Astrocyte (in vitro differentiated cells and primary cell): ENCODE measurements at regions not wholly inside any gene's neighbourhood (a gene's known extent, or its start where the extent isn't known, plus 50 kb on each side); places are given as distances from the start of the nearest gene placed in this dataset.

Experiments
- DNase-seq: peaks from one replicate; pipeline ENCODE4 v3.0.0-alpha.2; 2010; ENCODE audit warnings: low read depth
- FAIRE-seq: peaks from 2 replicates; lab custom pipeline; 2011; peaks lifted over from hg19 to GRCh38; lab: Jason Lieb, UNC
- H2AFZ ChIP-seq: 2 replicates; pipeline ENCODE4 v1.6.0; 2012; ENCODE audit warnings: low read depth, low read length, inconsistent platforms
- H3K27ac ChIP-seq: 2 replicates; pipeline ENCODE4 v1.5.1; 2011; ENCODE audit warnings: low read depth, low read length, inconsistent platforms
- H3K27me3 ChIP-seq: 2 replicates; pipeline ENCODE4 v1.6.0; 2011; ENCODE audit warnings: low read length, inconsistent platforms; ENCODE audit not compliant: insufficient read depth
- H3K36me3 ChIP-seq: 2 replicates; pipeline ENCODE4 v1.5.1; 2011; ENCODE audit warnings: low read length, inconsistent platforms; ENCODE audit not compliant: insufficient read depth
- H3K4me1 ChIP-seq: 2 replicates; pipeline ENCODE4 v1.5.1; 2011; ENCODE audit warnings: low read length, inconsistent platforms; ENCODE audit not compliant: insufficient read depth
- H3K4me2 ChIP-seq: 2 replicates; pipeline ENCODE4 v1.6.0; 2012; ENCODE audit warnings: low read length, inconsistent platforms
- H3K4me3 ChIP-seq: 2 replicates; pipeline ENCODE4 v1.5.1; 2011; ENCODE audit warnings: low read depth, mild to moderate bottlenecking, low read length, inconsistent platforms; ENCODE audit not compliant: insufficient read depth
- H3K79me2 ChIP-seq: 2 replicates; pipeline ENCODE4 v1.6.0; 2012; ENCODE audit warnings: mild to moderate bottlenecking, low read length, inconsistent platforms; ENCODE audit not compliant: insufficient read depth
- H3K9ac ChIP-seq: 2 replicates; pipeline ENCODE4 v1.6.0; 2012; ENCODE audit warnings: mild to moderate bottlenecking, low read length, inconsistent platforms
- H3K9me3 ChIP-seq: 2 replicates; pipeline ENCODE4 v1.5.1; 2012; ENCODE audit warnings: low read depth, mild to moderate bottlenecking, low read length, inconsistent platforms; ENCODE audit not compliant: insufficient read depth
- H4K20me1 ChIP-seq: 2 replicates; pipeline ENCODE4 v1.6.0; 2012; ENCODE audit warnings: low read length, inconsistent platforms; ENCODE audit not compliant: insufficient read depth
- H3K27ac Mint-ChIP-seq: one replicate; pipeline ENCODE4 v1.8.0; 2021; ENCODE audit warnings: mild to moderate bottlenecking, mixed read lengths; ENCODE audit not compliant: unreplicated experiment
- H3K27me3 Mint-ChIP-seq: one replicate; pipeline ENCODE4 v1.8.0; 2021; ENCODE audit warnings: low read depth, mixed read lengths; ENCODE audit not compliant: unreplicated experiment
- H3K36me3 Mint-ChIP-seq: one replicate; pipeline ENCODE4 v1.8.0; 2021; ENCODE audit warnings: low read depth, mixed read lengths; ENCODE audit not compliant: unreplicated experiment
- H3K4me1 Mint-ChIP-seq: one replicate; pipeline ENCODE4 v1.8.0; 2021; ENCODE audit warnings: low read depth, mixed read lengths; ENCODE audit not compliant: unreplicated experiment
- H3K4me3 Mint-ChIP-seq: one replicate; pipeline ENCODE4 v1.8.0; 2021; ENCODE audit warnings: mild to moderate bottlenecking, moderate library complexity, mixed read lengths; ENCODE audit not compliant: unreplicated experiment
- H3K9me3 Mint-ChIP-seq: one replicate; pipeline ENCODE4 v1.8.0; 2021; ENCODE audit warnings: mild to moderate bottlenecking, mixed read lengths; ENCODE audit not compliant: unreplicated experiment
- CTCF ChIP-seq: IDR thresholded peaks from 2 replicates; pipeline ENCODE4 v1.5.1; 2011; ENCODE audit warnings: low read depth, mild to moderate bottlenecking, inconsistent platforms, low read length, moderate library complexity; ENCODE audit not compliant: insufficient read depth
- EZH2 ChIP-seq: IDR thresholded peaks from 2 replicates; pipeline ENCODE4 v1.6.1; 2012; ENCODE audit warnings: mild to moderate bottlenecking, low read length, inconsistent platforms; ENCODE audit not compliant: insufficient read depth

GRCh38 chr20:58577871-58578598, 62.8 kb upstream of the APCDD1L start:
- no peak overlapping the region for H3K9ac ChIP-seq
- H3K4me3 ChIP-seq: no peak overlapping the region
- H3K27me3 Mint-ChIP-seq: peaks cover 22% of the 10 kb centered on the region
- no peak overlapping the region for H3K27ac ChIP-seq
- no peaks in the 10 kb centered on the region for H3K4me1 ChIP-seq
- peaks cover 10% of the 10 kb centered on the region for H3K27me3 ChIP-seq
- peaks cover 18% of the 10 kb centered on the region for H3K9me3 Mint-ChIP-seq
- H3K4me2 ChIP-seq: no peak overlapping the region
- H4K20me1 ChIP-seq: no peaks in the 10 kb centered on the region
- no peak overlapping the region for H2AFZ ChIP-seq
- no peaks in the 10 kb centered on the region for H3K79me2 ChIP-seq
- H3K9me3 ChIP-seq: no peaks in the 10 kb centered on the region
- no peaks in the 10 kb centered on the region for H3K4me1 Mint-ChIP-seq
- H3K4me3 Mint-ChIP-seq: no peak overlapping the region
- DNase-seq: no peak
- H3K36me3 ChIP-seq: no peaks in the 10 kb centered on the region
- TF ChIP-seq EZH2: no peak
- TF ChIP-seq CTCF: no peak
- peak overlapping the region; percentile 30 for H3K27ac Mint-ChIP-seq
- peaks cover 8% of the 10 kb centered on the region for H3K36me3 Mint-ChIP-seq
- no peak for FAIRE-seq

GRCh38 chr20:58577139-58577806, 62.1 kb upstream of the APCDD1L start:
- Histone ChIP-seq H3K27me3 (peaks cover 10% of the 10 kb centered on the region), H3K9me3 (no peaks in the 10 kb centered on the region), H3K9ac (no peak overlapping the region), H3K4me2 (no peak overlapping the region), H3K36me3 (no peaks in the 10 kb centered on the region), H3K79me2 (no peaks in the 10 kb centered on the region), H3K27ac (no peak overlapping the region), H2AFZ (no peak overlapping the region), H4K20me1 (no peaks in the 10 kb centered on the region), H3K4me1 (no peaks in the 10 kb centered on the region), H3K4me3 (no peak overlapping the region)
- no peak for FAIRE-seq
- Mint-ChIP-seq H3K27me3 (peaks cover 22% of the 10 kb centered on the region), H3K4me1 (no peaks in the 10 kb centered on the region), H3K27ac (no peak overlapping the region), H3K9me3 (peaks cover 13% of the 10 kb centered on the region), H3K36me3 (peaks cover 8% of the 10 kb centered on the region), H3K4me3 (no peak overlapping the region)
- TF ChIP-seq CTCF (no peak), EZH2 (no peak)
- DNase-seq: no peak

- Histone ChIP-seq H2AFZ (no peak overlapping the region), H3K79me2 (no peaks in the 10 kb centered on the region), H3K36me3 (no peaks in the 10 kb centered on the region), H3K9ac (no peak overlapping the region), H3K4me3 (no peak overlapping the region), H3K27me3 (peaks cover 10% of the 10 kb centered on the region), H3K27ac (no peak overlapping the region), H3K9me3 (no peaks in the 10 kb centered on the region), H3K4me1 (peaks cover 4% of the 10 kb centered on the region), H3K4me2 (no peak overlapping the region), H4K20me1 (no peaks in the 10 kb centered on the region)
- H3K4me3 Mint-ChIP-seq: no peak overlapping the region
- no peak for TF ChIP-seq CTCF
- no peak for TF ChIP-seq EZH2
- no peak overlapping the region for H3K27ac Mint-ChIP-seq
- no peak for FAIRE-seq
- no peak for DNase-seq
- no peaks in the 10 kb centered on the region for H3K4me1 Mint-ChIP-seq
- peaks cover 21% of the 10 kb centered on the region for H3K27me3 Mint-ChIP-seq
- peaks cover 9% of the 10 kb centered on the region for H3K9me3 Mint-ChIP-seq
- peaks cover 5% of the 10 kb centered on the region for H3K36me3 Mint-ChIP-seq
Observed at GRCh38 chr20:58576603-58576970, 61.4 kb upstream of the APCDD1L start.
